ENCODE measurements at regions not wholly inside any gene's neighbourhood (a gene's known extent, or its start where the extent isn't known, plus 50 kb on each side); places are given as distances from the start of the nearest gene placed in this dataset.

- H3K9me3 ChIP-seq, result no peaks in the 10 kb centered on the region
- H3K27me3 ChIP-seq, result no peaks in the 10 kb centered on the region
- peak overlapping the region in 1 of 4 donors; percentile 30 for H3K4me3 ChIP-seq
- H3K27ac ChIP-seq, result peak overlapping the region; percentile 94 to 100 (median 100)
- 37 to 73% methylated on average over 11 of the region's 11 CpGs for WGBS, 2 donors
- TF ChIP-seq POLR2AphosphoS5 (IDR thresholded peaks at IDR 0.05), result no peak
- TF ChIP-seq EP300 (IDR thresholded peaks at IDR 0.05), result no peak
- TF ChIP-seq POLR2A (IDR thresholded peaks at IDR 0.05), result no peak
- no peak for TF ChIP-seq CTCF (IDR thresholded peaks at IDR 0.05)
- peaks cover 0 to 95% (median 91%) of the 10 kb centered on the region in 4 donors for H3K4me1 ChIP-seq
- no peaks in the 10 kb centered on the region for H3K36me3 ChIP-seq
- DNase-seq, result peak; percentile 66
- intact Hi-C loops (cut with DNase I), result no loop called here
Measured at GRCh38 chr22:46063846-46064227, 86.5 kb upstream of the PPARA start.

GRCh38 chr22:46064228-46064965, 85.9 kb upstream of the PPARA start:
- peak overlapping the region in 3 of 4 donors; percentile 14 to 30 (median 24) for H3K4me3 ChIP-seq
- no peaks in the 10 kb centered on the region for H3K9me3 ChIP-seq
- peak; percentile 63 for DNase-seq
- intact Hi-C loops (cut with DNase I), result no loop called here
- 81 to 83% methylated on average over 28 of the region's 28 CpGs for WGBS, 2 donors
- H3K27ac ChIP-seq, result peak overlapping the region; percentile 94 to 100 (median 100)
- H3K36me3 ChIP-seq, result no peaks in the 10 kb centered on the region
- TF ChIP-seq EP300 (IDR thresholded peaks at IDR 0.05) (no peak), POLR2A (IDR thresholded peaks at IDR 0.05) (no peak), POLR2AphosphoS5 (IDR thresholded peaks at IDR 0.05) (no peak), CTCF (IDR thresholded peaks at IDR 0.05) (no peak)
- no peaks in the 10 kb centered on the region for H3K27me3 ChIP-seq
- H3K4me1 ChIP-seq, result peaks cover 0 to 93% (median 90%) of the 10 kb centered on the region in 4 donors

GRCh38 chr22:46064966-46065666, 85.2 kb upstream of the PPARA start:
- peak; percentile 69 for DNase-seq
- Histone ChIP-seq H3K27ac (peak overlapping the region; percentile 94 to 100 (median 100)), H3K4me1 (peaks cover 0 to 94% (median 86%) of the 10 kb centered on the region in 4 donors), H3K9me3 (no peaks in the 10 kb centered on the region), H3K36me3 (no peaks in the 10 kb centered on the region), H3K4me3 (peak overlapping the region in 3 of 4 donors; percentile 14 to 30 (median 24)), H3K27me3 (no peaks in the 10 kb centered on the region)
- WGBS, 2 donors, result 75 to 80% methylated on average over 17 of the region's 17 CpGs
- intact Hi-C loops (cut with DNase I), result no loop called here
- TF ChIP-seq EP300 (IDR thresholded peaks at IDR 0.05) (no peak), POLR2A (IDR thresholded peaks at IDR 0.05) (no peak), POLR2AphosphoS5 (IDR thresholded peaks at IDR 0.05) (peak in 3 of 4 donors; percentile 13 to 37 (median 24)), CTCF (IDR thresholded peaks at IDR 0.05) (no peak)

GRCh38 chr22:46065691-46066454, 84.5 kb upstream of the PPARA start:
- no peaks in the 10 kb centered on the region for H3K27me3 ChIP-seq
- intact Hi-C loops (cut with DNase I), result no loop called here
- peak overlapping the region; percentile 94 to 100 (median 100) for H3K27ac ChIP-seq
- 48 to 88% methylated on average over 2 of the region's 2 CpGs for whole genome bisulfite sequencing, 2 donors
- no peaks in the 10 kb centered on the region for H3K36me3 ChIP-seq
- peaks cover 0 to 88% (median 81%) of the 10 kb centered on the region in 4 donors for H3K4me1 ChIP-seq
- no peak for TF ChIP-seq CTCF (IDR thresholded peaks at IDR 0.05)
- no peak for TF ChIP-seq POLR2AphosphoS5 (IDR thresholded peaks at IDR 0.05)
- TF ChIP-seq EP300 (IDR thresholded peaks at IDR 0.05), result no peak
- TF ChIP-seq POLR2A (IDR thresholded peaks at IDR 0.05), result no peak
- H3K9me3 ChIP-seq, result no peaks in the 10 kb centered on the region
- no peak for DNase-seq
- H3K4me3 ChIP-seq, result peak overlapping the region in 1 of 4 donors; percentile 30
